Esophagus squamous epithelium (tissue), 5 donors: ENCODE measurements at regions not wholly inside any gene's neighbourhood (a gene's known extent, or its start where the extent isn't known, plus 50 kb on each side); places are given as distances from the start of the nearest gene placed in this dataset.

ENCODE experiments used
- DNase-seq: peaks from one replicate; lab custom pipeline; 2025; lab: John Stamatoyannopoulos, UW
- H3K27ac ChIP-seq, 4 donors: fragments of 200-600 bp; sonication (generic); one replicate each; pipeline ENCODE4 v1.5.1; 2016 to 2019; ENCODE audit warnings: mild to moderate bottlenecking in 1 of 4
- H3K27me3 ChIP-seq, 4 donors: fragments of 200-600 bp; sonication (generic); 1 replicate in 3 of 4; 2 replicates in 1 of 4; pipeline versions ENCODE4 v1.5.1 to v1.6.0; 2017 to 2021; ENCODE audit warnings: antibody characterized with exemption in 1 of 4
- H3K36me3 ChIP-seq, 3 donors: fragments of 200-600 bp; sonication (generic); one replicate each; pipeline ENCODE4 v1.5.1; 2016 to 2019
- H3K4me1 ChIP-seq, 3 donors: fragments of 200-600 bp; sonication (generic); one replicate each; pipeline ENCODE4 v1.5.1; 2017 to 2019
- H3K4me3 ChIP-seq, 4 donors: fragments of 200-600 bp; sonication (generic); 1 replicate in 3 of 4; 2 replicates in 1 of 4; pipeline ENCODE4 v1.5.1; 2016 to 2019; ENCODE audit warnings: mild to moderate bottlenecking in 2 of 4, moderate library complexity in 1 of 4
- H3K9me3 ChIP-seq, 3 donors: fragments of 200-600 bp; sonication (generic); one replicate each; pipeline ENCODE4 v1.5.1; 2016 to 2019
- CTCF ChIP-seq, 6 experiments: fragments of 450-650 bp in 4 of 6; fragments of 200-600 bp in 2 of 6; sonication (generic) in 2 of 6; IDR thresholded peaks; one replicate each; pipeline ENCODE4 v1.5.1; 2016 to 2019; ENCODE audit warnings: antibody characterized with exemption in 6 of 6, mild to moderate bottlenecking in 4 of 6, moderate library complexity in 4 of 6
- POLR2A ChIP-seq, 4 donors: fragments of 450-650 bp; IDR thresholded peaks; one replicate each; pipeline ENCODE4 v1.6.1; 2017; ENCODE audit warnings: antibody characterized with exemption in 4 of 4, mild to moderate bottlenecking in 4 of 4, moderate library complexity in 3 of 4
- WGBS, 2 donors: methylation state at CpG; one replicate each; pipeline ENCODE4 v1.1.5; 2018; 5-methylcytosine and 5-hydroxymethylcytosine counted together
- intact Hi-C: fragments of 100-400 bp; cut with DNase I; formaldehyde crosslinking; loops from one replicate; pipeline ENCODE4 v1.15.0; 2022
- donor health status: DM: yes; HTN: yes; CAD: no.

GRCh38 chr3:28786446-28786845, 437.8 kb upstream of the AZI2 start:
- Histone ChIP-seq H3K36me3 (no peaks in the 10 kb centered on the region), H3K4me3 (no peak overlapping the region), H3K4me1 (no peaks in the 10 kb centered on the region), H3K27ac (no peak overlapping the region), H3K9me3 (no peaks in the 10 kb centered on the region), H3K27me3 (no peaks in the 10 kb centered on the region)
- 63 to 87% methylated on average over 3 of the region's 3 CpGs for WGBS, 2 donors
- no peak for TF ChIP-seq CTCF (IDR thresholded peaks at IDR 0.05)
- TF ChIP-seq POLR2A (IDR thresholded peaks at IDR 0.05), result no peak
- DNase-seq, result no peak
- intact Hi-C loops, result no loop called here

GRCh38 chr3:28788571-28788970, 439.9 kb upstream of the AZI2 start:
- Histone ChIP-seq H3K27ac (no peak overlapping the region), H3K36me3 (no peaks in the 10 kb centered on the region), H3K9me3 (no peaks in the 10 kb centered on the region), H3K27me3 (no peaks in the 10 kb centered on the region), H3K4me1 (no peaks in the 10 kb centered on the region), H3K4me3 (no peak overlapping the region)
- intact Hi-C loops, result no loop called here
- 50 to 63% methylated on average over 1 of the region's 1 CpG for WGBS, 2 donors
- DNase-seq, result no peak
- TF ChIP-seq CTCF (IDR thresholded peaks at IDR 0.05) (no peak), POLR2A (IDR thresholded peaks at IDR 0.05) (no peak)

- TF ChIP-seq CTCF (IDR thresholded peaks at IDR 0.05) (no peak), POLR2A (IDR thresholded peaks at IDR 0.05) (no peak)
- DNase-seq, result no peak
- WGBS, 2 donors, result 59 to 67% methylated on average over 6 of the region's 6 CpGs
- H3K27ac ChIP-seq, result no peak overlapping the region
- H3K27me3 ChIP-seq, result no peaks in the 10 kb centered on the region
- H3K4me1 ChIP-seq, result no peaks in the 10 kb centered on the region
- H3K36me3 ChIP-seq, result no peaks in the 10 kb centered on the region
- H3K4me3 ChIP-seq, result no peak overlapping the region
- intact Hi-C loops, result no loop called here
- no peaks in the 10 kb centered on the region for H3K9me3 ChIP-seq
Observed at GRCh38 chr3:28791713-28792255, 443.2 kb upstream of the AZI2 start.

GRCh38 chr3:28792604-28793003, 444.0 kb upstream of the AZI2 start:
- TF ChIP-seq CTCF (IDR thresholded peaks at IDR 0.05) (no peak), POLR2A (IDR thresholded peaks at IDR 0.05) (no peak)
- no peak for DNase-seq
- Histone ChIP-seq H3K4me3 (no peak overlapping the region), H3K27ac (no peak overlapping the region), H3K9me3 (no peaks in the 10 kb centered on the region), H3K27me3 (no peaks in the 10 kb centered on the region), H3K36me3 (no peaks in the 10 kb centered on the region), H3K4me1 (no peaks in the 10 kb centered on the region)
- intact Hi-C loops, result no loop called here
- 61 to 64% methylated on average over 2 of the region's 2 CpGs for WGBS, 2 donors

GRCh38 chr3:28799084-28799483, 450.5 kb upstream of the AZI2 start:
- Histone ChIP-seq H3K4me1 (no peaks in the 10 kb centered on the region), H3K36me3 (no peaks in the 10 kb centered on the region), H3K9me3 (no peaks in the 10 kb centered on the region), H3K4me3 (no peak overlapping the region), H3K27me3 (no peaks in the 10 kb centered on the region), H3K27ac (no peak overlapping the region)
- TF ChIP-seq CTCF (IDR thresholded peaks at IDR 0.05) (no peak), POLR2A (IDR thresholded peaks at IDR 0.05) (no peak)
- no peak for DNase-seq
- 73 to 88% methylated on average over 4 of the region's 4 CpGs for WGBS, 2 donors
- intact Hi-C loops, result no loop called here
